ENCODE measurements at regions not wholly inside any gene's neighbourhood (a gene's known extent, or its start where the extent isn't known, plus 50 kb on each side); places are given as distances from the start of the nearest gene placed in this dataset.

- DNase-seq (ENCODE audit: low read depth), result no peak
- H3K4me3 ChIP-seq (ENCODE audit: low read depth, low read length), result no peak overlapping the region
- in situ Hi-C loops (cut with HindIII; ENCODE audit: low sequenced_read_pairs), result no loop called here
- TF ChIP-seq, protein P1, sequence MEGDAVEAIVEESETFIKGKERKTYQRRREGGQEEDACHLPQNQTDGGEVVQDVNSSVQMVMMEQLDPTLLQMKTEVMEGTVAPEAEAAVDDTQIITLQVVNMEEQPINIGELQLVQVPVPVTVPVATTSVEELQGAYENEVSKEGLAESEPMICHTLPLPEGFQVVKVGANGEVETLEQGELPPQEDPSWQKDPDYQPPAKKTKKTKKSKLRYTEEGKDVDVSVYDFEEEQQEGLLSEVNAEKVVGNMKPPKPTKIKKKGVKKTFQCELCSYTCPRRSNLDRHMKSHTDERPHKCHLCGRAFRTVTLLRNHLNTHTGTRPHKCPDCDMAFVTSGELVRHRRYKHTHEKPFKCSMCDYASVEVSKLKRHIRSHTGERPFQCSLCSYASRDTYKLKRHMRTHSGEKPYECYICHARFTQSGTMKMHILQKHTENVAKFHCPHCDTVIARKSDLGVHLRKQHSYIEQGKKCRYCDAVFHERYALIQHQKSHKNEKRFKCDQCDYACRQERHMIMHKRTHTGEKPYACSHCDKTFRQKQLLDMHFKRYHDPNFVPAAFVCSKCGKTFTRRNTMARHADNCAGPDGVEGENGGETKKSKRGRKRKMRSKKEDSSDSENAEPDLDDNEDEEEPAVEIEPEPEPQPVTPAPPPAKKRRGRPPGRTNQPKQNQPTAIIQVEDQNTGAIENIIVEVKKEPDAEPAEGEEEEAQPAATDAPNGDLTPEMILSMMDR (IDR thresholded peaks at IDR 0.05; ENCODE audit: low read depth, low read length, missing control alignments), result no peak
Observed at GRCh38 chr5:143551820-143552251, 148.3 kb upstream of the NR3C1 start.

DNA sequence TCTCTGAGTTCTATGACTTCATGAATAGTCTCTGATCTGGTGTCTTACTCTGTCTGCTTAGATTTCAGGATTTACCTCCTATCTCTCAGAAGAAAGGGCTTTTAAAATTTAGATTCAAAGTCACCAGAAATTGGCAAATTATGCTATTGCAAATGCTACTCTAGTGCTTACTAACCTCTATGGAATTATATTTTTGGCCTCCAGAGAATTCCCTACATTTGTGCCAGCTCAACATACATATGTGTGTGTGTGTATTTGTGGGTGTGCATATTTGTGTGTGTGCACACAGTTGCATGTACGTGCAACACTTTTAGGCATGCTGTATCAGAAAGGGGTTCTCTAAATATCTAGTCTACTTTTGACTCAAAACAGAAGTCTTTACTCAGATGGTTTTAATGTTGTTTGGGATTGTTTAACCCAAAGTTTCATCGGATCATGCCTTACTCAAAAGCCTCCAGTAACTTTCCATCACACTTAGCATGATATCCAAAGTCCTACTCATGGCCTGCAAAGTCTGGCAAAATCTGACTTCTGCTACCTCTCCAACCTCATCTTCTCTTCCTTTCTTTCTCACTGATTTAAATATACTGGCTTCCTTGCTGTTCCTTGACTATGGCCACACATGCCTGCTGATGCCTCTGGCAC is 147.6 kb upstream of the NR3C1 start:
- DNase-seq (ENCODE audit: low read depth), result no peak
- TF ChIP-seq, protein P1 (IDR thresholded peaks at IDR 0.05; ENCODE audit: low read depth, low read length, missing control alignments), result no peak
- in situ Hi-C loops (cut with HindIII; ENCODE audit: low sequenced_read_pairs), result no loop called here
- no peak overlapping the region for H3K4me3 ChIP-seq (ENCODE audit: low read depth, low read length)

- no peak overlapping the region for H3K4me3 ChIP-seq (ENCODE audit: low read depth, low read length)
- in situ Hi-C loops (cut with HindIII; ENCODE audit: low sequenced_read_pairs), result no loop called here
- no peak for DNase-seq (ENCODE audit: low read depth)
- TF ChIP-seq, protein P1 (IDR thresholded peaks at IDR 0.05; ENCODE audit: low read depth, low read length, missing control alignments), result no peak
Observed at GRCh38 chr5:143547342-143547741, 143.9 kb upstream of the NR3C1 start.

DNA sequence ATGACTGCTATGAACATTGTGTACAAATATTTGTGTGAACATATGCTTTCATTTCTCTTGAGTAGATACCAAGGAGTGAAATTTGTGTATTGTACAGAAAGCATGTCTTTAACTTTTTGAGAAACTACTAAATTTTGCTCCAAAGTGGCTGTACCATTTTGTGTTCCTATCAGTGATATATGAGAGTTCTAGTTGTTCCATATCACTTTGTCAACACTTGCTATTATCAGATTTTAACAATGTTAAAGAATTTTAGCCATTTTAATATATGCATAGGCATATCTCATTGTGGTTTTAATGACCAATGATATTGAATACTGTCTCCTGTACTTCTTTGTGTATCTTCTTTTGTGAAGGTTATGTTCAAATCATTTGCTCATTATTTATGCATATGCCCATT is 142.9 kb upstream of the NR3C1 start:
- no peak for DNase-seq (ENCODE audit: low read depth)
- TF ChIP-seq, protein P1 (IDR thresholded peaks at IDR 0.05; ENCODE audit: low read depth, low read length, missing control alignments), result no peak
- no peak overlapping the region for H3K4me3 ChIP-seq (ENCODE audit: low read depth, low read length)
- in situ Hi-C loops (cut with HindIII; ENCODE audit: low sequenced_read_pairs), result no loop called here

DNA sequence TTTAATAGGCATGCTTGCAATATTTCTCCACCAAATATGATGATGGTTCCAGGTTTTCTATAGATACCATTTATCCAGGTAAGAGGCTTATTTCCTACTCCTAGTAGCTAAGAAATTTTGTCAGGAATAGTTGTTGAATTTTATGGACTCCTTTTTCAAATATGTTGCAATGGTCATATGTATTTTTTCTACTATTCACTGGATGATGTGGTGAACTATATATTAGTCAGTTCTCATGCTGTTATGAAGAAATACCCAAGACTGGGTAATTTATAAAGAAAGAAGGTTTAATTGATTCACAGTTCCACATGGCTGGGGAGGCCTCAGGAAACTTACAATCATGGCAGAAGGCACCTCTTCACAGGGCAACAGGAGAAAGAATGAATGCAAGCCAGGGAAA is 141.1 kb upstream of the NR3C1 start:
- TF ChIP-seq, protein P1 (IDR thresholded peaks at IDR 0.05; ENCODE audit: low read depth, low read length, missing control alignments), result no peak
- DNase-seq (ENCODE audit: low read depth), result no peak
- in situ Hi-C loops (cut with HindIII; ENCODE audit: low sequenced_read_pairs), result no loop called here
- no peak overlapping the region for H3K4me3 ChIP-seq (ENCODE audit: low read depth, low read length)

- H3K4me3 ChIP-seq (ENCODE audit: low read depth, low read length), result no peak overlapping the region
- TF ChIP-seq, protein P1 (IDR thresholded peaks at IDR 0.05; ENCODE audit: low read depth, low read length, missing control alignments), result no peak
- no peak for DNase-seq (ENCODE audit: low read depth)
- in situ Hi-C loops (cut with HindIII; ENCODE audit: low sequenced_read_pairs), result no loop called here
Observed at GRCh38 chr5:143543358-143544255, 140.1 kb upstream of the NR3C1 start.
